Neuronal stem cell (in vitro differentiated cells): ENCODE measurements at regions not wholly inside any gene's neighbourhood (a gene's known extent, or its start where the extent isn't known, plus 50 kb on each side); places are given as distances from the start of the nearest gene placed in this dataset.
A peak's percentile ranks its signal among the peaks of the same experiment; 100 is the strongest.

Experiments used
- DNase-seq: peaks from one replicate; pipeline ENCODE4 v3.0.0-alpha.2; 2013; ENCODE audit warnings: low spot score
- H2AFZ ChIP-seq: one replicate; pipeline ENCODE4 v1.6.1; 2013; ENCODE audit warnings: mild to moderate bottlenecking, low read length, inconsistent platforms
- H2AK5ac ChIP-seq: 2 replicates; pipeline ENCODE4 v1.6.1; 2013; ENCODE audit warnings: low read depth, mild to moderate bottlenecking, inconsistent platforms, low read length, moderate library complexity, mixed read lengths
- H2BK120ac ChIP-seq: 2 replicates; pipeline ENCODE4 v1.6.1; 2013; ENCODE audit warnings: low read depth, mild to moderate bottlenecking, inconsistent platforms, low read length, moderate library complexity, mixed read lengths
- H2BK12ac ChIP-seq: one replicate; pipeline ENCODE4 v1.6.1; 2013; ENCODE audit warnings: low read length, inconsistent platforms
- H2BK15ac ChIP-seq: 2 replicates; pipeline ENCODE4 v1.6.1; 2013; ENCODE audit warnings: mild to moderate bottlenecking, low read length, inconsistent platforms, mixed read lengths
- H2BK5ac ChIP-seq: one replicate; pipeline ENCODE4 v1.6.1; 2013; ENCODE audit warnings: inconsistent platforms, mild to moderate bottlenecking, low read length, moderate library complexity
- H3K14ac ChIP-seq: one replicate; pipeline ENCODE4 v1.6.1; 2013; ENCODE audit warnings: low read length, inconsistent platforms
- H3K18ac ChIP-seq: 2 replicates; pipeline ENCODE4 v1.6.1; 2013; ENCODE audit warnings: low read length, inconsistent platforms
- H3K23ac ChIP-seq: 2 replicates; pipeline ENCODE4 v1.6.1; 2013; ENCODE audit warnings: low read depth, mild to moderate bottlenecking, mixed read lengths, low read length, inconsistent platforms; ENCODE audit not compliant: poor library complexity
- H3K27ac ChIP-seq: replicated peaks from 3 replicates; pipeline ENCODE4 v1.5.1; 2013; ENCODE audit warnings: low read length, inconsistent platforms
- H3K27me3 ChIP-seq, 3 experiments: 2 replicates each; pipeline ENCODE4 v1.6.1; 2013; ENCODE audit warnings: low read length in 3 of 3, mild to moderate bottlenecking in 2 of 3, inconsistent platforms in 1 of 3, low read depth in 1 of 3, mixed read lengths in 1 of 3, moderate library complexity in 1 of 3; ENCODE audit not compliant: control insufficient read depth in 3 of 3, insufficient read depth in 3 of 3
- H3K36me3 ChIP-seq, 2 donors: replicated peaks in 1 of 2; 2 replicates each; pipeline ENCODE4 v1.6.1; 2013; ENCODE audit warnings: low read length in 2 of 2; ENCODE audit not compliant: control insufficient read depth in 2 of 2, insufficient read depth in 2 of 2
- H3K4ac ChIP-seq: 2 replicates; pipeline ENCODE4 v1.6.1; 2013; ENCODE audit warnings: inconsistent platforms, mild to moderate bottlenecking, low read length, moderate library complexity
- H3K4me1 ChIP-seq, 2 donors: 1 replicate in 1 of 2; 2 replicates in 1 of 2; pipeline ENCODE4 v1.6.1; 2013; ENCODE audit warnings: low read length in 2 of 2, low read depth in 1 of 2; ENCODE audit not compliant: control insufficient read depth in 2 of 2, insufficient read depth in 1 of 2
- H3K4me2 ChIP-seq: one replicate; pipeline ENCODE4 v1.6.1; 2013; ENCODE audit warnings: mild to moderate bottlenecking, low read length, inconsistent platforms; ENCODE audit not compliant: insufficient read depth, poor library complexity, severe bottlenecking
- H3K4me3 ChIP-seq, 2 donors: 2 replicates each; pipeline ENCODE4 v1.5.1; 2013; ENCODE audit warnings: low read length in 2 of 2, mild to moderate bottlenecking in 2 of 2, inconsistent platforms in 1 of 2, moderate library complexity in 1 of 2
- H3K79me1 ChIP-seq: one replicate; pipeline ENCODE4 v1.6.1; 2013; ENCODE audit warnings: low read depth, mild to moderate bottlenecking, inconsistent platforms, low read length, moderate library complexity
- H3K9ac ChIP-seq: one replicate; pipeline ENCODE4 v1.6.1; 2013; ENCODE audit warnings: mild to moderate bottlenecking, low read depth, low read length, inconsistent platforms; ENCODE audit not compliant: poor library complexity
- H3K9me3 ChIP-seq, 2 donors: replicated peaks in 1 of 2; 2 replicates each; pipeline versions ENCODE3 to v1.6.1; 2013; ENCODE audit warnings: low read length in 2 of 2, mild to moderate bottlenecking in 2 of 2, inconsistent platforms in 1 of 2, low read depth in 1 of 2, mixed read lengths in 1 of 2, moderate library complexity in 1 of 2; ENCODE audit not compliant: control insufficient read depth in 2 of 2, insufficient read depth in 1 of 2
- H4K8ac ChIP-seq: one replicate; pipeline ENCODE4 v1.6.1; 2013; ENCODE audit warnings: low read depth, mild to moderate bottlenecking, inconsistent platforms, low read length, moderate library complexity
- H4K91ac ChIP-seq: one replicate; pipeline ENCODE4 v1.6.1; 2013; ENCODE audit warnings: low read length, low read depth, mild to moderate bottlenecking, inconsistent platforms; ENCODE audit not compliant: poor library complexity
- whole genome bisulfite sequencing, 2 donors: extraction: QIAGEN DNeasy Blood & Tissue Kit; methylation state at CpG; one replicate each; pipeline ENCODE4 v1.1.7; 2013; ENCODE audit warnings: missing lambda C conversion rate in 2 of 2, mixed read lengths in 1 of 2; ENCODE audit not compliant: insufficient read length in 2 of 2, insufficient replicate concordance in 1 of 2; ENCODE audit errors: extremely low coverage in 2 of 2; 5-methylcytosine and 5-hydroxymethylcytosine counted together

GRCh38 chr1:168881656-168882260 is 152.8 kb upstream of the DPT start:
- no peak overlapping the region for H2BK5ac ChIP-seq
- WGBS, 2 donors: no CpG with 5 or more reads among the region's 2 CpGs
- H3K27me3 ChIP-seq: no peaks in the 10 kb centered on the region
- H3K27ac ChIP-seq: no peak overlapping the region
- H3K4ac ChIP-seq: no peak overlapping the region
- no peaks in the 10 kb centered on the region for H3K36me3 ChIP-seq
- no peak overlapping the region for H4K8ac ChIP-seq
- no peak overlapping the region for H2BK15ac ChIP-seq
- no peaks in the 10 kb centered on the region for H3K9me3 ChIP-seq
- H3K4me2 ChIP-seq: no peak overlapping the region
- no peak overlapping the region for H3K18ac ChIP-seq
- H2BK12ac ChIP-seq: no peak overlapping the region
- H3K4me3 ChIP-seq: no peak overlapping the region
- DNase-seq: no peak
- no peak overlapping the region for H4K91ac ChIP-seq
- no peaks in the 10 kb centered on the region for H3K79me1 ChIP-seq
- H2AFZ ChIP-seq: peak overlapping the region; percentile 56
- H3K4me1 ChIP-seq: peaks cover 0 to 2% of the 10 kb centered on the region in 2 donors
- H2BK120ac ChIP-seq: no peak overlapping the region
- H3K9ac ChIP-seq: no peak overlapping the region
- no peak overlapping the region for H2AK5ac ChIP-seq
- H3K23ac ChIP-seq: no peak overlapping the region
- H3K14ac ChIP-seq: no peak overlapping the region

- H3K4me2 ChIP-seq: no peak overlapping the region
- no peak overlapping the region for H2BK5ac ChIP-seq
- H3K4ac ChIP-seq: no peak overlapping the region
- WGBS, 2 donors: no CpG with 5 or more reads among the region's 4 CpGs
- H2BK120ac ChIP-seq: no peak overlapping the region
- no peak overlapping the region for H3K23ac ChIP-seq
- no peaks in the 10 kb centered on the region for H3K79me1 ChIP-seq
- no peak overlapping the region for H2BK15ac ChIP-seq
- no peak for DNase-seq
- no peak overlapping the region for H3K9ac ChIP-seq
- H3K18ac ChIP-seq: no peak overlapping the region
- peak overlapping the region in 1 of 2 donors; percentile 36 for H3K4me3 ChIP-seq
- H2BK12ac ChIP-seq: peak overlapping the region; percentile 16
- H4K8ac ChIP-seq: no peak overlapping the region
- H4K91ac ChIP-seq: no peak overlapping the region
- no peaks in the 10 kb centered on the region for H3K36me3 ChIP-seq
- H3K9me3 ChIP-seq: no peaks in the 10 kb centered on the region
- no peak overlapping the region for H2AFZ ChIP-seq
- no peak overlapping the region for H3K14ac ChIP-seq
- no peaks in the 10 kb centered on the region for H3K27me3 ChIP-seq
- no peak overlapping the region for H3K27ac ChIP-seq
- H2AK5ac ChIP-seq: no peak overlapping the region
- no peaks in the 10 kb centered on the region for H3K4me1 ChIP-seq
Measured at GRCh38 chr1:168887381-168887780, 158.4 kb upstream of the DPT start.

GRCh38 chr1:168888418-168888817 is 159.4 kb upstream of the DPT start:
- Histone ChIP-seq H2BK120ac (no peak overlapping the region), H3K27ac (no peak overlapping the region), H3K4me1 (no peaks in the 10 kb centered on the region), H4K91ac (no peak overlapping the region), H3K9ac (no peak overlapping the region), H2BK5ac (no peak overlapping the region), H3K23ac (no peak overlapping the region), H3K4me2 (no peak overlapping the region), H3K18ac (no peak overlapping the region), H3K36me3 (no peaks in the 10 kb centered on the region), H2BK12ac (no peak overlapping the region), H4K8ac (no peak overlapping the region), H3K9me3 (no peaks in the 10 kb centered on the region), H3K14ac (no peak overlapping the region), H3K79me1 (no peaks in the 10 kb centered on the region), H2AFZ (no peak overlapping the region), H3K27me3 (no peaks in the 10 kb centered on the region), H3K4ac (no peak overlapping the region), H3K4me3 (no peak overlapping the region), H2BK15ac (no peak overlapping the region), H2AK5ac (no peak overlapping the region)
- no CpG with 5 or more reads among the region's 2 CpGs for WGBS, 2 donors
- DNase-seq: no peak

- H3K23ac ChIP-seq: no peak overlapping the region
- H2AFZ ChIP-seq: no peak overlapping the region
- no peak overlapping the region for H2BK120ac ChIP-seq
- WGBS, 2 donors: no CpG with 5 or more reads among the region's 3 CpGs
- H3K4me1 ChIP-seq: no peaks in the 10 kb centered on the region
- no peaks in the 10 kb centered on the region for H3K27me3 ChIP-seq
- no peak overlapping the region for H3K9ac ChIP-seq
- H3K79me1 ChIP-seq: no peaks in the 10 kb centered on the region
- H3K9me3 ChIP-seq: no peaks in the 10 kb centered on the region
- no peak overlapping the region for H2BK5ac ChIP-seq
- no peak overlapping the region for H3K4me3 ChIP-seq
- no peak overlapping the region for H3K4me2 ChIP-seq
- no peak for DNase-seq
- no peaks in the 10 kb centered on the region for H3K36me3 ChIP-seq
- no peak overlapping the region for H2BK12ac ChIP-seq
- H3K14ac ChIP-seq: no peak overlapping the region
- H3K4ac ChIP-seq: no peak overlapping the region
- no peak overlapping the region for H2AK5ac ChIP-seq
- no peak overlapping the region for H4K91ac ChIP-seq
- no peak overlapping the region for H3K27ac ChIP-seq
- no peak overlapping the region for H3K18ac ChIP-seq
- H2BK15ac ChIP-seq: no peak overlapping the region
- H4K8ac ChIP-seq: no peak overlapping the region
Measured at GRCh38 chr1:168892931-168893330, 163.9 kb upstream of the DPT start.
